Psoas muscle (tissue), 7 donors: ENCODE measurements at regions not wholly inside any gene's neighbourhood (a gene's known extent, or its start where the extent isn't known, plus 50 kb on each side); places are given as distances from the start of the nearest gene placed in this dataset.
A peak's percentile ranks its signal among the peaks of the same experiment; 100 is the strongest.

ENCODE experiments used
- ATAC-seq, 4 donors: fragments of 200-7000 bp; cut with Tn5 transposase; one replicate each; pipeline ENCODE4 v1.9.1; 2020; ENCODE audit warnings: moderate library complexity in 3 of 4, mild to moderate bottlenecking in 2 of 4
- DNase-seq, 2 donors: peaks; one replicate each; pipeline ENCODE4 v3.0.0-alpha.2; 2020
- H3K27ac ChIP-seq: fragments of 200-600 bp; one replicate; pipeline ENCODE4 v1.8.0; 2022
- H3K27me3 ChIP-seq, 3 donors: fragments of 200-600 bp in 1 of 3; one replicate each; pipeline versions ENCODE4 v1.6.1 to v1.8.0; 2013 to 2022; ENCODE audit warnings: low read length in 2 of 3, mild to moderate bottlenecking in 2 of 3, moderate library complexity in 1 of 3; ENCODE audit not compliant: insufficient read depth in 3 of 3
- H3K36me3 ChIP-seq, 2 donors: fragments of 200-600 bp in 1 of 2; one replicate each; pipeline versions ENCODE4 v1.6.1 to v1.8.0; 2013 to 2022; ENCODE audit warnings: low read depth in 1 of 2, mild to moderate bottlenecking in 1 of 2, moderate library complexity in 1 of 2; ENCODE audit not compliant: insufficient read depth in 1 of 2
- H3K4me1 ChIP-seq: fragments of 200-600 bp; one replicate; pipeline ENCODE4 v1.8.0; 2022
- H3K4me3 ChIP-seq: fragments of 200-600 bp; one replicate; pipeline ENCODE4 v1.8.0; 2022; ENCODE audit warnings: mild to moderate bottlenecking
- H3K9me3 ChIP-seq: fragments of 200-600 bp; one replicate; pipeline ENCODE4 v1.8.0; 2022
- WGBS, 3 donors: extraction: QIAGEN DNeasy Blood & Tissue Kit; methylation state at CpG; one replicate each; pipeline versions ENCODE4 v1.1.6 to v1.1.7; 2013; 5-methylcytosine and 5-hydroxymethylcytosine counted together
- intact Hi-C, 2 donors: fragments of 100-400 bp; cut with DNase I; formaldehyde crosslinking; loops; one replicate each; pipeline versions ENCODE4 v1.11.0 to v1.14.2; 2022
- TF ChIP-seq, protein P1 (sequence below): fragments of 200-600 bp; IDR thresholded peaks from one replicate; pipeline ENCODE4 v1.8.0; 2022; ENCODE audit warnings: antibody characterized with exemption
- donor health status: healthy with polysubstance abuse.
- donor health status: DM: no; HTN: no; CAD: no; lungs with moderate emphysema.
- donor health status: Bipolar disorder and iron deficiency.
- donor health status: healthy.
- donor health status: DM: yes; HTN: yes; CAD: no.
- donor health status: DM: no; HTN: no; CAD: no.
- donor health status: DM: yes; HTN: yes; CAD: no.

DNA sequence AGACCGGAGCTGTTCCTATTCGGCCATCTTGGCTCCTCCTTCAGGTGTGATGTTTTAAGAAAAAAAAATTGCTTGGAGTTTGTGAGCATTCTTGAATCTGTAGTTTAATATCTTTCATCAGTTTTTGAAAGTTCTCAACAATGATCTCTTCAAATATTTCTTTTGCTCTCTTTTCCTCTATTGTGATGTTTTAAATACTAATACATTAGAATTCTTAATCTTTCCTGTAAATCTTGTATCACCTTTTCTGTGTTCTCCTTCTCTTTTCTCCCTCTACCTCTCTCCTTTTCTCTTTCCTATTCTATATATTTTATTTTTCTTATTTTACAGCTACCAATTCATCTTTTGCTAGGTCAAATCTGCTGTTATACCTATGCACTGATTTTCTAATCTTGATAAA lies 212.3 kb downstream of the RPS12 start:
- Histone ChIP-seq H3K4me3 (no peak overlapping the region), H3K27ac (no peak overlapping the region), H3K36me3 (no peaks in the 10 kb centered on the region), H3K9me3 (no peaks in the 10 kb centered on the region), H3K4me1 (no peaks in the 10 kb centered on the region), H3K27me3 (no peaks in the 10 kb centered on the region)
- intact Hi-C loops: no loop called here
- WGBS, 3 donors: 93 to 100% methylated on average over 2 of the region's 2 CpGs; no CpG with 5 or more reads in 1 of the 3 donors
- TF ChIP-seq, protein P1, sequence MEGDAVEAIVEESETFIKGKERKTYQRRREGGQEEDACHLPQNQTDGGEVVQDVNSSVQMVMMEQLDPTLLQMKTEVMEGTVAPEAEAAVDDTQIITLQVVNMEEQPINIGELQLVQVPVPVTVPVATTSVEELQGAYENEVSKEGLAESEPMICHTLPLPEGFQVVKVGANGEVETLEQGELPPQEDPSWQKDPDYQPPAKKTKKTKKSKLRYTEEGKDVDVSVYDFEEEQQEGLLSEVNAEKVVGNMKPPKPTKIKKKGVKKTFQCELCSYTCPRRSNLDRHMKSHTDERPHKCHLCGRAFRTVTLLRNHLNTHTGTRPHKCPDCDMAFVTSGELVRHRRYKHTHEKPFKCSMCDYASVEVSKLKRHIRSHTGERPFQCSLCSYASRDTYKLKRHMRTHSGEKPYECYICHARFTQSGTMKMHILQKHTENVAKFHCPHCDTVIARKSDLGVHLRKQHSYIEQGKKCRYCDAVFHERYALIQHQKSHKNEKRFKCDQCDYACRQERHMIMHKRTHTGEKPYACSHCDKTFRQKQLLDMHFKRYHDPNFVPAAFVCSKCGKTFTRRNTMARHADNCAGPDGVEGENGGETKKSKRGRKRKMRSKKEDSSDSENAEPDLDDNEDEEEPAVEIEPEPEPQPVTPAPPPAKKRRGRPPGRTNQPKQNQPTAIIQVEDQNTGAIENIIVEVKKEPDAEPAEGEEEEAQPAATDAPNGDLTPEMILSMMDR: no peak
- ATAC-seq (no peak), DNase-seq (no peak)

GRCh38 chr6:133033263-133033662 lies 207.9 kb upstream of the EYA4 start:
- TF ChIP-seq, protein P1: no peak
- Histone ChIP-seq H3K9me3 (no peaks in the 10 kb centered on the region), H3K4me1 (no peaks in the 10 kb centered on the region), H3K27me3 (no peaks in the 10 kb centered on the region), H3K36me3 (no peaks in the 10 kb centered on the region), H3K27ac (no peak overlapping the region), H3K4me3 (no peak overlapping the region)
- DNase-seq (no peak), ATAC-seq (no peak)
- WGBS, 3 donors: 90 to 98% (median 93%) methylated on average over 4 of the region's 4 CpGs
- intact Hi-C loops: no loop called here

DNA sequence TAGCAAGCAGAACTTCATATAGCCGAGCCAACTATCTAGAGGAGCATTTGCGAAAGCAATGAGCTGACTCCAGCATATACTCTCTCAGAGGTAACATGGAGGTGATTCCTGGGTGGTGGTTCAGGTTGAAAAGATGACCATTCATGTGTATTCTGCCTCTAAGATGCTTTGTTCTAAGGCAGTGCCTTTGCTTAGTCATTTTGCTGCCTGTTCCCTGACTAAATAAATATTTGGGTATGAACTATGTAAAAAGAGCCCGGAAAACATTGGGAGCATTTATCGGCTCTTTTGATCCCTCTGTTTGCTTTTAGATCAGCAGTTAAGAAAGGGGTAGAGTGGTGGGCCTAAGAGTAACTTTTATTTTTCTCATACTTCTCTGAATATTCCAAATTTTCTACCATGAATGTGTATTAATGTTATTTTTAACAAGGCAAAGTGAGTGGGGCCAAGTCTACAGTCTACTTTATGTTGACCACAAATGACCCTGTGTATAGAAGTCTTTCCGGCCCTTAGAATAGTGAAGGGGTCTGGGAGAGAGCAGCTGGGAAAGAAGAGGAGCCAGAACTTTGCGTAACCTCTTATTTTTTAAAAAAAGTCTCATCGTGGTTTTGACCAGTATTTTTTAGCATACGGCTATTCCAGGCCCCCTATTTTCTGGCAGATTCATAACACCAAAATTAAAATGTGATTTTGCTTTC lies 206.5 kb upstream of the EYA4 start:
- DNase-seq (no peak), ATAC-seq (no peak)
- no peaks in the 10 kb centered on the region for H3K4me1 ChIP-seq
- intact Hi-C loops: no loop called here
- H3K36me3 ChIP-seq: no peaks in the 10 kb centered on the region
- no peak overlapping the region for H3K4me3 ChIP-seq
- no peaks in the 10 kb centered on the region for H3K27me3 ChIP-seq
- H3K9me3 ChIP-seq: no peaks in the 10 kb centered on the region
- TF ChIP-seq, protein P1: no peak
- no peak overlapping the region for H3K27ac ChIP-seq
- 70 to 74% (median 73%) methylated on average over 8 of the region's 8 CpGs for WGBS, 3 donors

DNA sequence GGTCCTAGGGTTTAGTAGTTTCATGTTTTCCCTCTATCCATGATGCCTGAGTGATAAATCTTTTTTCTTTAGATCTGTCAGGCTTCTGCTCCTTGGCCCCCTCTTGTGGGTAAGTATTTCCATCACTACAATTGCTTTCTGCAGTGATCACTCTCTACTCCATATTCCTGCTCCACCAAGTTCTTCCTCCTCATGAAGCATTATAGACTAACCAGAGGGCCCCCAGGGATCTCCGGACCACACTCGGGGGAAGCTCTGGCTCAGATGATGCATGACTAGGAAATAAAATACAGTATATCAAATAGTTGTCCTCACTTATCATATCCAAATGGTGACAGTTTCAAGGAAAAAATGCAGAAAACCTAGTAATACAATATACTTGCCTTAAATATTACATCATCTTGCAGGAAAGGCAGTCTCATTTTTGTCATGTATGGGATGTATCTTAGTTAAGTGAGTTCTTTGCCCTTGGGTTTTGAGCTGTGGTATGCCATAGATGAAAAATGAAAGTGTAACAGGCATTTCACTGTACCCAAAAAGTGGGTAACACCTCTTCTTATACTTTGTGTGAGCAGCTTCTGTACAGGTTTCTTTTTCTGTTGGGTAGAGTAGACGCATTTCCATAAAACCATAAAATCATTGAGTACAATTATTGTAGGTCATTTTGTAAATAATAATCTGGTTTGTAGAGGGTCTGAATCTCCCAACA lies 200.9 kb upstream of the EYA4 start:
- Histone ChIP-seq H3K27me3 (no peaks in the 10 kb centered on the region), H3K4me1 (no peaks in the 10 kb centered on the region), H3K27ac (no peak overlapping the region), H3K36me3 (no peaks in the 10 kb centered on the region), H3K4me3 (no peak overlapping the region), H3K9me3 (no peaks in the 10 kb centered on the region)
- intact Hi-C loops: loop anchor here in 1 of 2 donors (5.0 kb wide), 1 partner anchor 43 kb away; no protein-coding TSS in a partner anchor
- TF ChIP-seq, protein P1: peak; percentile 51
- 72 to 90% (median 73%) methylated on average over 3 of the region's 3 CpGs for WGBS, 3 donors
- ATAC-seq (peak; percentile 58 to 76 (median 73)), DNase-seq (no peak)
